ENCODE measurements at regions not wholly inside any gene's neighbourhood (a gene's known extent, or its start where the extent isn't known, plus 50 kb on each side); places are given as distances from the start of the nearest gene placed in this dataset.

DNA sequence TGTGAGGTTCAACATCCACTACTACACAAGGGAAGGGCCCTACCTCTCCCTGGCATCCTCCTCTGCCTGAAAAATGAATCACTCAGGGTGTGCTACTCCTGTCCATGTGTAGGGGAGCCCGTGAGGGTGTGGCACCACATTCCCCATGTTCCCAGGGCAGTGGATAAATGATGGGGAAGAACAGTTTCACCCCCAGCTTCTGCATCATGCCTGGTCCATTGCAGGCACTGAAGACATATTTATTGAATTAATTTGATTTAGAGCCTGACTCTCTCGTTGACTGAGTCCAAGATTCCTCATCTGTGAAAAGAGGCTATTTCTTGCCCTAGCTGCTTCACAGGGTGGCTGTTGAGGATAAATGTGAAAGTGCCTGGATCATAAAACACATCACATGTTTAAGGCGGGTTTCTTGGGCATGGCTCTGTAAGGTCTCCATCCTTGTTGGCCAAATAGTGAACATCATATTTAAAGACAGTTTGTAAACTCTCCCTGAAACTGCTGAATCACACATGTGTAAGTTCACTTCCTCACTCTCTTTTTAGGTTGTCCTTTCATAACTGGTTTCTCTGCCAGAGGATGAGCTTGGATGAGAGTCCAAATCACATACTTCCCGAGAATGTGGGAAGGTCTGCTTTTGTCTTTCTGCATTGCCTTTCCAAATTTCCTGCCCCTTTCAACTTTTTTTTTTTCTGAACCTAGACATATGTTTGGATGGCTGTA, 79.7 kb upstream of the FYN start:
- Histone ChIP-seq H3K27me3 (ENCODE audit: control insufficient read depth in 1 of 2, insufficient read depth in 2 of 2, low read length in 2 of 2) (no peaks in the 10 kb centered on the region), H3K4me3 (ENCODE audit: low read depth in 1 of 2, low read length in 2 of 2) (no peak overlapping the region), H3K9me3 (ENCODE audit: control insufficient read depth in 2 of 2, insufficient read depth in 1 of 2, low read depth in 1 of 2, low read length in 1 of 2) (no peaks in the 10 kb centered on the region), H3K36me3 (ENCODE audit: control insufficient read depth in 2 of 2, insufficient read depth in 2 of 2, low read length in 1 of 2) (no peaks in the 10 kb centered on the region), H3K4me1 (ENCODE audit: control insufficient read depth in 2 of 2, insufficient read depth in 2 of 2, low read length in 1 of 2) (no peaks in the 10 kb centered on the region), H3K27ac (ENCODE audit: low read depth in 2 of 2, low read length in 1 of 2) (no peak overlapping the region)
- WGBS, 2 donors: 62 to 70% methylated on average over 4 of the region's 4 CpGs

DNA sequence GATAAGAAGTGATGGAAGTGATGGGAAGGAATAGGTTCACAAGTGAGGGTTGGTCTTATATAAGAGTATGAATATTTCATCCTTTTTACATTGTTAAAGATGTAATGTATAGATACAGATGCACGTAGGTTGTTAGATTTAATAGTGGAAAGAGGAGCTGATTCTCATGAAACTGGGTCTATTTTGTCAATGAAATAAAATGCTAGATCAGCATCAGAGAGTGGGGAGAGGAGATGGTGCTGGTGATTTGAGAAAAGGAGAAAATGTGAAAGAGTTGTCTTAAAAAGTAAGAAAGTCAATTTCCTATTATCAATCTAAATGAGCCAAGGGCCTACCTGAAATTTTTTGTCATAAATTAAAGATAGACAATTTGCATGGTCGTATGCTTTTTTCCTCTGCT, 82.8 kb upstream of the FYN start:
- H3K4me3 ChIP-seq (ENCODE audit: low read depth in 1 of 2, low read length in 2 of 2): no peak overlapping the region
- no peaks in the 10 kb centered on the region for H3K36me3 ChIP-seq (ENCODE audit: control insufficient read depth in 2 of 2, insufficient read depth in 2 of 2, low read length in 1 of 2)
- H3K9me3 ChIP-seq (ENCODE audit: control insufficient read depth in 2 of 2, insufficient read depth in 1 of 2, low read depth in 1 of 2, low read length in 1 of 2): no peaks in the 10 kb centered on the region
- H3K27ac ChIP-seq (ENCODE audit: low read depth in 2 of 2, low read length in 1 of 2): no peak overlapping the region
- no peaks in the 10 kb centered on the region for H3K4me1 ChIP-seq (ENCODE audit: control insufficient read depth in 2 of 2, insufficient read depth in 2 of 2, low read length in 1 of 2)
- no peaks in the 10 kb centered on the region for H3K27me3 ChIP-seq (ENCODE audit: control insufficient read depth in 1 of 2, insufficient read depth in 2 of 2, low read length in 2 of 2)
- 79 to 82% methylated on average over 2 of the region's 2 CpGs for WGBS, 2 donors

DNA sequence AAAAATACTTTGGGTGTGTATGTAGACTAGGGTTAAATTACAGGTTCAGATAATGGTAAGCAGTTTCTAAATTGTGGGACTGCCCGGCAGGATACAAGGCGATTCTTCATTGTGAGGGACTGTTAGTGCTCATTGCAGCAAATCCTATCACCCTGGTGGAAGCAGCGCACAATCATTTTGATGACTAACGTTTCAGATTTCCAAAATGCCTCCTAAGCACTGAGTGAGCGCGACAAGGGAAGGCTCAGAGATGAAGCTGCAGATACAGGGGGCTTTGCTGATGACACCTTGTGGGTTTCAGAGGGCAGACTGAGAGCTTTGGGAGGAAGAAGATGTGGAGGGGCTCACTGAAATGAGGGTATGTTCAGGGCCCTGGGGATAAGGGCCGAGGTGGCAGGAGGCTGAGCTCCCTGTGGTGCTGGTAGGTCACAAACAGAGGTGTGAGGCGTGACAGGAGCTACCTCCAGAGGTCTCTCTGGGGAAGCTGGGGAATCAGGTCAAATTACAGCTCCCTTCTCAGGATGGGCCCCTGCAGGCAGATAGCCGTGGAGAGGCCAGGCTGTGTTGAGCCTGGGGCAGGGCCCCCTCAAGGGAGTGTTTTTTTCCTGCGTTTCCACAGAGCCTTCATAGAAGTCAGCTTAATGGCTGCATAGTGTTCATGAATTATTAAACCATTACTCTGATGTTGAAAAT, 84.5 kb upstream of the FYN start:
- H3K4me3 ChIP-seq (ENCODE audit: low read depth in 1 of 2, low read length in 2 of 2): no peak overlapping the region
- no peaks in the 10 kb centered on the region for H3K36me3 ChIP-seq (ENCODE audit: control insufficient read depth in 2 of 2, insufficient read depth in 2 of 2, low read length in 1 of 2)
- 75% methylated on average over 10 of the region's 10 CpGs for WGBS, 2 donors
- no peaks in the 10 kb centered on the region for H3K27me3 ChIP-seq (ENCODE audit: control insufficient read depth in 1 of 2, insufficient read depth in 2 of 2, low read length in 2 of 2)
- H3K4me1 ChIP-seq (ENCODE audit: control insufficient read depth in 2 of 2, insufficient read depth in 2 of 2, low read length in 1 of 2): no peaks in the 10 kb centered on the region
- H3K27ac ChIP-seq (ENCODE audit: low read depth in 2 of 2, low read length in 1 of 2): no peak overlapping the region
- no peaks in the 10 kb centered on the region for H3K9me3 ChIP-seq (ENCODE audit: control insufficient read depth in 2 of 2, insufficient read depth in 1 of 2, low read depth in 1 of 2, low read length in 1 of 2)

DNA sequence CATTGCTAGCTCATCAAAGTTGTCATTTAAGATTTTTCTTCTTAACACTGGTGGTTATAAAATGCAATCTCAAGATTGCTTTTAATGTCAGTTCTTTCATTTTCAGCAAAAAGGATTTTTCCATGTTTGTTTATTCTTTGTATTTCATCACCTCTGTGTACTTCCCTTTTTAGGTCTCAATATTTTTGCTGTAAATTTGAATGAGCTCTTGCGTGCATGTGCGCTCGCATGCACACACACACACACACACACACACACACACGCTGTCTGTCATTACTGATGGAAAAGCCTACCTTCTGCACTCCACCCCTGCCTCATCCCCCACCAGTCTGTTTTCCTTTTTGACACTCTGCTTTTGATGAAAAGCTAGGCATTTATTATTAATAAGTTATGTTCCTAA, 85.3 kb upstream of the FYN start:
- WGBS, 2 donors: 87 to 89% methylated on average over 4 of the region's 4 CpGs
- no peaks in the 10 kb centered on the region for H3K4me1 ChIP-seq (ENCODE audit: control insufficient read depth in 2 of 2, insufficient read depth in 2 of 2, low read length in 1 of 2)
- no peaks in the 10 kb centered on the region for H3K27me3 ChIP-seq (ENCODE audit: control insufficient read depth in 1 of 2, insufficient read depth in 2 of 2, low read length in 2 of 2)
- no peaks in the 10 kb centered on the region for H3K36me3 ChIP-seq (ENCODE audit: control insufficient read depth in 2 of 2, insufficient read depth in 2 of 2, low read length in 1 of 2)
- H3K4me3 ChIP-seq (ENCODE audit: low read depth in 1 of 2, low read length in 2 of 2): no peak overlapping the region
- no peak overlapping the region for H3K27ac ChIP-seq (ENCODE audit: low read depth in 2 of 2, low read length in 1 of 2)
- H3K9me3 ChIP-seq (ENCODE audit: control insufficient read depth in 2 of 2, insufficient read depth in 1 of 2, low read depth in 1 of 2, low read length in 1 of 2): no peaks in the 10 kb centered on the region

DNA sequence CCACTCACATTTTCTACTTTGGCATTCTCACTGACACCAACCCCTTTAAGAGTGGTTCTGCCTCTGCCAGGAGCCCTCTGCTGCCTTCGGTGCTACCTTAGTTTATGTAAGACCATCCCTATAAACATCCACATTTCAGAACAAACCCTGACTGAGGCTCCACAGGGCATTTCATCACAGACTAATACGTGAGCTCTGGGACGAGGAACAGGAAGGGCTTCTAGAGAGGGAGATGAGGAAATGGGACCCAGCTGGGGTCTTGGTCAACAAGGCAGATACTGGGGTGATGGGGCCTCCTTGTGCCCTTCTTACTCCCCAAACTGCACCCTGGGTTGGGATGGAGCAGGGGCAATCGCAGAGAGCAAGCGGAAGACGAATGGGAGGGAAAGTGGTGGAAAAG, 86.5 kb upstream of the FYN start:
- Histone ChIP-seq H3K27me3 (ENCODE audit: control insufficient read depth in 1 of 2, insufficient read depth in 2 of 2, low read length in 2 of 2) (no peaks in the 10 kb centered on the region), H3K4me3 (ENCODE audit: low read depth in 1 of 2, low read length in 2 of 2) (no peak overlapping the region), H3K4me1 (ENCODE audit: control insufficient read depth in 2 of 2, insufficient read depth in 2 of 2, low read length in 1 of 2) (no peaks in the 10 kb centered on the region), H3K9me3 (ENCODE audit: control insufficient read depth in 2 of 2, insufficient read depth in 1 of 2, low read depth in 1 of 2, low read length in 1 of 2) (no peaks in the 10 kb centered on the region), H3K36me3 (ENCODE audit: control insufficient read depth in 2 of 2, insufficient read depth in 2 of 2, low read length in 1 of 2) (no peaks in the 10 kb centered on the region), H3K27ac (ENCODE audit: low read depth in 2 of 2, low read length in 1 of 2) (no peak overlapping the region)
- WGBS, 2 donors: 91 to 93% methylated on average over 6 of the region's 6 CpGs

DNA sequence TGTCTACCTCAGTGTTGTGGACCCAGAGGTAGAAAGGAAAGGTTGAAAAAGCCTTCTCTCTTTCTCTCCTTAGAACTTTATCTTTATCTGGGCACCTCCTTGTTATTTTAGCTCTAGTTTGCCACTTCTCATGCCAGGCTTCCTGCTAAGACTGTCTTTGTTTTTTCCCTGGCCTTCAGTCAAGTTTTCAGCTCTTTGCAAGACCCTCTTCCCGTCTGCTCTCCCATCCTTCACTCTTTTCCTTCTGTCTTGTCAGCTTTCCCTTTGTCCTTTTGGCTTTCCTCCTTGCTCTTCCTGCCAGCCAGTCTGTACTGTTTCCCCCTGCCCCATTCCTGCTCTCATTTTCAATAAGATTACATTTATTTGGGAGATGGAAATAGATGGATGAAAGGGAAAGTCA, 86.8 kb upstream of the CCN6 start:
- Histone ChIP-seq H3K4me3 (ENCODE audit: low read depth in 1 of 2, low read length in 2 of 2) (no peak overlapping the region), H3K27me3 (ENCODE audit: control insufficient read depth in 1 of 2, insufficient read depth in 2 of 2, low read length in 2 of 2) (no peaks in the 10 kb centered on the region), H3K36me3 (ENCODE audit: control insufficient read depth in 2 of 2, insufficient read depth in 2 of 2, low read length in 1 of 2) (no peaks in the 10 kb centered on the region), H3K4me1 (ENCODE audit: control insufficient read depth in 2 of 2, insufficient read depth in 2 of 2, low read length in 1 of 2) (no peaks in the 10 kb centered on the region), H3K27ac (ENCODE audit: low read depth in 2 of 2, low read length in 1 of 2) (no peak overlapping the region), H3K9me3 (ENCODE audit: control insufficient read depth in 2 of 2, insufficient read depth in 1 of 2, low read depth in 1 of 2, low read length in 1 of 2) (no peaks in the 10 kb centered on the region)
- 64 to 78% methylated on average over 1 of the region's 1 CpG for WGBS, 2 donors

DNA sequence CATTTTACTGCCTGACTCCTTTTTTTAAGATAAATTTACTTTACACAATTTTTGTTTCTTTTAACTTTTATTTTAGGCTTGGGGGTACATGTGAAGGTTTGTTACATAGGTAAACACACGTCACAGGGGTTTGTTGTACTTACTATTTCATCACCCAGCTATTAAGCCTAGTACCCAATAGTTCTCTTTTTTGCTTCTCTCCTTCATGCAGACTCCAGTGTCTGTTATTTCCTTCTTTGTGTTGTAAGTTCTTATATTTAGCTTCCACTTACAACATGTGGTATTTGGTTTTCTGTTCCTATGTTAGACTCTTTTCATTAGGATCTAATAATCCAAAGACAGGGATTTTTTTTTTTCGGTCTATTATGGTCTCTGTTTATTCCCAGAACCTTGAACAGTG, 83.5 kb upstream of the CCN6 start:
- Histone ChIP-seq H3K27me3 (ENCODE audit: control insufficient read depth in 1 of 2, insufficient read depth in 2 of 2, low read length in 2 of 2) (no peaks in the 10 kb centered on the region), H3K27ac (ENCODE audit: low read depth in 2 of 2, low read length in 1 of 2) (no peak overlapping the region), H3K4me1 (ENCODE audit: control insufficient read depth in 2 of 2, insufficient read depth in 2 of 2, low read length in 1 of 2) (no peaks in the 10 kb centered on the region), H3K36me3 (ENCODE audit: control insufficient read depth in 2 of 2, insufficient read depth in 2 of 2, low read length in 1 of 2) (no peaks in the 10 kb centered on the region), H3K9me3 (ENCODE audit: control insufficient read depth in 2 of 2, insufficient read depth in 1 of 2, low read depth in 1 of 2, low read length in 1 of 2) (no peaks in the 10 kb centered on the region), H3K4me3 (ENCODE audit: low read depth in 1 of 2, low read length in 2 of 2) (no peak overlapping the region)
- WGBS, 2 donors: 85 to 90% methylated on average over 2 of the region's 2 CpGs

DNA sequence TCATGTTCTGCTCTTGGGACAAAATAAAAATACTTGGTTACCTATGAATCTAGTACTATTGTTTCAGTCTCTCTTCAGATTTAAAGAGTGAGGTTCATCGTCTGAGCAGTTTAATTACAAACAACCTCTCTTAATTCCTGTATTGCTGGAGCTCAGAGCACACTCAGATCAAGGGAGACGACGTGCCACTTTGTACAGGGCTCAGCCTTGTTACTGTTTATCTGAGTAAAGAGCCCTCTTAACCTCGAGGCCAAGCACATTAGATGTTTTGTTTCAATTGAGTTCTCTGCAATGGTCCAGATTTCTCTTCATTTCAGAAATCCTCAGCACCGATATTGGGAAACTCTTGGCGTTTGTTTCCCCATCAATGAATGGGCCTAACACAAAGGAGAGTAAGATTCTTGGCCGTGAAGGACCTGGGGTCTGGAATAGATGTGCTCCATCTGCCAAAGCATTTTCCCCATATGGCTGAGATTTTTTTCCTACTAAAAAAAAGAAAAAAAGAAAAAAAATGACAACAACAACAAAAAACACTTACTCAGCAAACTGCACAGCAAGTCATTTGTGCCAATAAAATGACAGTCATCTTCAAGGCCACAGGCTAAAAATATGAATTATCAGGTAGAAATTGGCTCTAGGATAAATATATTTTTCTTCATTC, 82.6 kb upstream of the CCN6 start:
- Histone ChIP-seq H3K27me3 (ENCODE audit: control insufficient read depth in 1 of 2, insufficient read depth in 2 of 2, low read length in 2 of 2) (no peaks in the 10 kb centered on the region), H3K27ac (ENCODE audit: low read depth in 2 of 2, low read length in 1 of 2) (no peak overlapping the region), H3K4me1 (ENCODE audit: control insufficient read depth in 2 of 2, insufficient read depth in 2 of 2, low read length in 1 of 2) (no peaks in the 10 kb centered on the region), H3K9me3 (ENCODE audit: control insufficient read depth in 2 of 2, insufficient read depth in 1 of 2, low read depth in 1 of 2, low read length in 1 of 2) (no peaks in the 10 kb centered on the region), H3K36me3 (ENCODE audit: control insufficient read depth in 2 of 2, insufficient read depth in 2 of 2, low read length in 1 of 2) (no peaks in the 10 kb centered on the region), H3K4me3 (ENCODE audit: low read depth in 1 of 2, low read length in 2 of 2) (no peak overlapping the region)
- WGBS, 2 donors: 77 to 82% methylated on average over 7 of the region's 7 CpGs

DNA sequence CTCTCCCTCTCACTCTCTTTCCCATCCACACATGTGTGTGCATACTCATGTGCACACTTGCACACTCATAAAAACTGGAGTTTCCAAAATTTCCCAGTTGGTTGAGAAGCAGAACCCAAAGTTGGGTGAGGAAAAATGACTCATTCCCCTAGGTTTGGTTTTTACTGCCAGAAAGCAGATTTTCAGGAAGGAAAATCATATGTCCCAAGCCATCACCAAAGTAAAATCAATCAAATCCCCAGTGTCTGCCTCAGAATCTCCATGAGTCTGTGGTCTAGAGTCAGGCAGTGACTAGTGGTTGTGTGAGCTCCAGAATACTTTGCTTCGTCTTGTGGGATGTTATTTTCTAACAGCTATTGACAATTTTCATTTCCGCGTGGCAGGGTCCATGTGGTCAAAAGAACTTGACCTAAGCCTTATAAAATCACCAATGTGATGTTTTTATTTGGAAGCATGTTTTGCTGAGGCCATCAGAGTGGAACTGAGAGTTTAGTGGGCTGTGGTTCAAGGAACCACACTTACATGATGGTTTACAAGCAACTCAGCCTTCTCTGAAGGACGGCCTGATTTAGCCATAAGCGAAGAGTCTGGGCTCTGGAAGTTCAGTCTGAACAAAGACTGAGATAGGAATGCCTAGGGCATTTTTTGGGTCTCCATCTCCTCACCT, 81.9 kb upstream of the CCN6 start:
- H3K9me3 ChIP-seq (ENCODE audit: control insufficient read depth in 2 of 2, insufficient read depth in 1 of 2, low read depth in 1 of 2, low read length in 1 of 2): no peaks in the 10 kb centered on the region
- H3K4me1 ChIP-seq (ENCODE audit: control insufficient read depth in 2 of 2, insufficient read depth in 2 of 2, low read length in 1 of 2): no peaks in the 10 kb centered on the region
- WGBS, 2 donors: 91 to 93% methylated on average over 5 of the region's 5 CpGs
- H3K27ac ChIP-seq (ENCODE audit: low read depth in 2 of 2, low read length in 1 of 2): no peak overlapping the region
- H3K36me3 ChIP-seq (ENCODE audit: control insufficient read depth in 2 of 2, insufficient read depth in 2 of 2, low read length in 1 of 2): no peaks in the 10 kb centered on the region
- H3K4me3 ChIP-seq (ENCODE audit: low read depth in 1 of 2, low read length in 2 of 2): no peak overlapping the region
- no peaks in the 10 kb centered on the region for H3K27me3 ChIP-seq (ENCODE audit: control insufficient read depth in 1 of 2, insufficient read depth in 2 of 2, low read length in 2 of 2)
